Activated CD4-positive, alpha-beta memory T cell treated with anti-CD3 and anti-CD28 coated beads, Interleukin-2, amount 10 ng/mL, durations not matched to agents 7 days and 5 days (primary cell): ENCODE measurements at regions not wholly inside any gene's neighbourhood (a gene's known extent, or its start where the extent isn't known, plus 50 kb on each side); places are given as distances from the start of the nearest gene placed in this dataset.

ENCODE experiments used
- CTCF ChIA-PET: fragments of 350-600 bp; sonication (Branson Sonifier 250); formaldehyde crosslinking; loops from one replicate; lab custom pipeline; 2021; ENCODE audit warnings: antibody characterized with exemption, inconsistent platforms; lab: Charles Lee
- POLR2A ChIA-PET: fragments of 350-600 bp; sonication (Branson Sonifier 250); formaldehyde crosslinking; loops from one replicate; lab custom pipeline; 2021; ENCODE audit warnings: antibody characterized with exemption; lab: Charles Lee
- DNase-seq: peaks from one replicate; pipeline ENCODE4 v3.0.0-alpha.2; 2020
- H3K27ac Mint-ChIP-seq: one replicate; pipeline ENCODE4 v1.8.0; 2021; ENCODE audit warnings: mild to moderate bottlenecking, mixed read lengths
- H3K27me3 Mint-ChIP-seq: one replicate; pipeline ENCODE4 v1.8.0; 2021; ENCODE audit warnings: mixed read lengths
- H3K36me3 Mint-ChIP-seq: one replicate; pipeline ENCODE4 v1.8.0; 2021; ENCODE audit warnings: low read depth, mixed read lengths
- H3K4me1 Mint-ChIP-seq: one replicate; pipeline ENCODE4 v1.8.0; 2021; ENCODE audit warnings: mixed read lengths
- H3K4me3 Mint-ChIP-seq: one replicate; pipeline ENCODE4 v1.8.0; 2021; ENCODE audit warnings: mild to moderate bottlenecking, mixed read lengths
- H3K9me3 Mint-ChIP-seq: one replicate; pipeline ENCODE4 v1.8.0; 2021; ENCODE audit warnings: mixed read lengths

GRCh38 chr5:123880875-123881274, 368.9 kb downstream of the CSNK1G3 start:
- Mint-ChIP-seq H3K27me3 (no peaks in the 10 kb centered on the region), H3K9me3 (no peaks in the 10 kb centered on the region), H3K36me3 (no peaks in the 10 kb centered on the region), H3K27ac (no peak overlapping the region), H3K4me3 (no peak overlapping the region), H3K4me1 (no peaks in the 10 kb centered on the region)
- DNase-seq: no peak
- ChIA-PET CTCF (no interaction called here), POLR2A (no interaction called here)

- POLR2A ChIA-PET: no interaction called here
- Mint-ChIP-seq H3K9me3 (no peaks in the 10 kb centered on the region), H3K27me3 (no peaks in the 10 kb centered on the region)
Measured at GRCh38 chr5:123879071-123879470, 367.1 kb downstream of the CSNK1G3 start.

GRCh38 chr5:123876276-123876790, 364.4 kb downstream of the CSNK1G3 start:
- DNase-seq: no peak
- H3K36me3 Mint-ChIP-seq: no peaks in the 10 kb centered on the region
- H3K4me1 Mint-ChIP-seq: no peaks in the 10 kb centered on the region
- H3K27me3 Mint-ChIP-seq: no peaks in the 10 kb centered on the region
- no peak overlapping the region for H3K4me3 Mint-ChIP-seq
- POLR2A ChIA-PET: no interaction called here
- H3K27ac Mint-ChIP-seq: no peak overlapping the region
- H3K9me3 Mint-ChIP-seq: no peaks in the 10 kb centered on the region
- CTCF ChIA-PET: no interaction called here

More at GRCh38 chr5:123879071-123879470, 367.1 kb downstream of the CSNK1G3 start:
- Mint-ChIP-seq H3K36me3 (no peaks in the 10 kb centered on the region), H3K4me3 (no peak overlapping the region), H3K27ac (no peak overlapping the region), H3K4me1 (no peaks in the 10 kb centered on the region)
- DNase-seq: no peak
- CTCF ChIA-PET: no interaction called here

DNA sequence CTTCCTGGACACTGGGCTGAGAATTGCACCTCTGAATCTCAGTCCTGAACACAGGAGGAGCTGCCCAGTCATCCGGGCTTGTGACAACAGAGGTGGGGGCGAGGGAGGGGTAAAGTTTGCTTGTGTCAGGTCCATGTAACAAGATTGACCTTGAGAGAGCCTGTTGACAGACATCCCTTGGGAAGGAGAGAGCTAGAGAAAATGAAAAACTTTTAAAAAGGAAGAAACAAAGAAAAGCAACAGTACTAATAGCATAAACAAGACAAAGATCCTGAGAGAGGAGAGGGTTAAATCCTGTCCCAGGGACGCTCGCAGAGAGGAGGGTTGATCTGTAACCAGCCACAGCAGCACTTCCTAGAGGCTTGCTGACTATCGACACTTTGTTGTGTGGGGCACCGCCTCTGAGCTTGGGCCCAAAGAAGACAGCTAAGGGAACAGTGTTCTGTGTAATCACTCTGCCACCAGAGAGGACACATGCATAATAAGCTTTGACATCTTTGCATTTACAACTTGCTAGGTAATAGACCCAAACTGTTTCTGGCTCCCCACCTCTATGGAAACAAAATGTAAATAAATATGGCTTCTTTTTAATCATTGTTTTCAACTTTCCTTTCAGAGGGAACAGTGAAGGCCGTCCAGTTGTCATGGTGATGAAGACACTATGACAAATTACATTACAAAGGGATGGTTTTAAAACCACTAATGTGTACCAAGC, 363.7 kb downstream of the CSNK1G3 start:
- Mint-ChIP-seq H3K4me3 (no peak overlapping the region), H3K27ac (no peak overlapping the region), H3K27me3 (no peaks in the 10 kb centered on the region), H3K4me1 (no peaks in the 10 kb centered on the region), H3K36me3 (no peaks in the 10 kb centered on the region), H3K9me3 (no peaks in the 10 kb centered on the region)
- CTCF ChIA-PET: no interaction called here
- POLR2A ChIA-PET: no interaction called here
- DNase-seq: no peak

DNA sequence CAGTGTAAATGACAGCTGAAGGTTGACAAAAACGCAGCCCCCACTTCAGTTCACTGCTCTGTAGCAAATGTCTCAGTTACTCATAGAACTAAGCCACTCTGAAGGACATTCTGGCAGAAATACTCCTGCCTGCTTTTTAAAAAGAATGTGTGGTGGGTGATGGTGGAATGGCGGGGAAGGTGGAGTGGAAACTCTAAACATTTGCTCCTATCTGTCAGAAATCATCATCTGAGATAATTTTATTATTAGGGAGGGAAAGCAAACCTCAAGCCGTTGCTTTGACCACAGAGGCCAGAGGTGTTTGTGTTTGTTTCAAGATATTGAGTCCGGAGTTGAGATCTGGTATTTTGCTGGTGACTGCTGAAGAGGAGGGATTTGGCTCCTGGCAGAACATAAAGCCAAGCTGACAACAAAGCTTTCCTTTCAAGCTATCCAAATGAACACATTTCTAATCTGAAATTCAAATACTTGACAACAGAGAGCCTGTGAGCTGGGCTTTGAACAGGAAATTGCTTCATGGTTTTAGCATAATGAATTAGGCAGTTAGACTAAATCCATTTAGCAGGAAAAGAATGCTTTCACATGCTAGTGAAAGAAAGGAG, 362.7 kb downstream of the CSNK1G3 start:
- CTCF ChIA-PET: no interaction called here
- POLR2A ChIA-PET: no interaction called here
- H3K36me3 Mint-ChIP-seq: no peaks in the 10 kb centered on the region
- no peaks in the 10 kb centered on the region for H3K27me3 Mint-ChIP-seq
- no peak overlapping the region for H3K4me3 Mint-ChIP-seq
- H3K9me3 Mint-ChIP-seq: no peaks in the 10 kb centered on the region
- H3K27ac Mint-ChIP-seq: no peak overlapping the region
- no peak for DNase-seq
- no peaks in the 10 kb centered on the region for H3K4me1 Mint-ChIP-seq

DNA sequence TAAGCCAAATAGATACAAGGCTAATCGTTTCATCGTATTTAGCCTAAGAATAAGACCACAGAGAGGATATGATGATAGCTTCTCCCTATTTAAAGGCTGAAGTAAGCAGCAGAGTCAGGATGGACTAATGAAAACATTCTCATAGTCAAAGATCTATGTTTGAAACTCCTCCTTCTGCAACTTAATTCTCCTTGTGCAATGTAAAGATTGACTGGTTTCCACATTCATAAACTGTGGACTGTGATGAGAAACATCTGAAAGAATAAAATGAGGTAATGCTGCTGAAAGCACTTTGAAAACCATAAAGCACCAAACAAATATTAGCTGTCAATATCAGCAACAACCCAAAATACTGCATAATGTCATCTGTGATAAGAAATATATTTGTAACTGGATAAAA, 361.9 kb downstream of the CSNK1G3 start:
- ChIA-PET CTCF (no interaction called here), POLR2A (no interaction called here)
- Mint-ChIP-seq H3K27me3 (no peaks in the 10 kb centered on the region), H3K9me3 (no peaks in the 10 kb centered on the region), H3K4me1 (no peaks in the 10 kb centered on the region), H3K27ac (no peak overlapping the region), H3K36me3 (no peaks in the 10 kb centered on the region), H3K4me3 (no peak overlapping the region)
- no peak for DNase-seq

GRCh38 chr5:123871373-123871772, 359.4 kb downstream of the CSNK1G3 start:
- no peak overlapping the region for H3K4me3 Mint-ChIP-seq
- no peak for DNase-seq
- ChIA-PET POLR2A (no interaction called here), CTCF (no interaction called here)
- H3K27ac Mint-ChIP-seq: no peak overlapping the region
- H3K27me3 Mint-ChIP-seq: no peaks in the 10 kb centered on the region
- no peaks in the 10 kb centered on the region for H3K36me3 Mint-ChIP-seq
- H3K9me3 Mint-ChIP-seq: peaks cover 11% of the 10 kb centered on the region
- H3K4me1 Mint-ChIP-seq: no peaks in the 10 kb centered on the region

- CTCF ChIA-PET: no interaction called here
- H3K36me3 Mint-ChIP-seq: no peaks in the 10 kb centered on the region
- no peak overlapping the region for H3K4me3 Mint-ChIP-seq
- DNase-seq: no peak
- H3K27ac Mint-ChIP-seq: no peak overlapping the region
- H3K27me3 Mint-ChIP-seq: no peaks in the 10 kb centered on the region
- H3K9me3 Mint-ChIP-seq: peaks cover 11% of the 10 kb centered on the region
- H3K4me1 Mint-ChIP-seq: no peaks in the 10 kb centered on the region
- POLR2A ChIA-PET: no interaction called here
Measured at GRCh38 chr5:123868881-123869280, 356.9 kb downstream of the CSNK1G3 start.

DNA sequence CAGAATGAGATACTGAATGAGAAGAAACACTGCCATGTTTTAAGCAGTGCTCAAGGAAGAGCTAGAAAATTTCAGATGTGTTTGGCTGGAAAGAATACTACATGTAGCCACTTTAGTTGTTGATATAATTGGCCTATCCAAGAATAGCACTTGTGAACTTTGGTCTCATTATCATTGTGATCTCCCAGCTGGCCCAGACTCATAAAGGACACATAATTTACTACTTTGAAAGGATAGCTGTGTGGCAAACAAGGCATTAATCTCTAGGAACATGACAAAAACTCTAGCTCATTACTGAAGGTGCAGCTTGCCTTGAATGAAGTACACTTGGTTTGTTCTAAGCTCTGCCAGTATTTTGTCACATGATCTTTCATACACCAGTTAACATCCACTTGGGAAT, 356.3 kb downstream of the CSNK1G3 start:
- H3K27me3 Mint-ChIP-seq: no peaks in the 10 kb centered on the region
- no peak for DNase-seq
- ChIA-PET CTCF (no interaction called here), POLR2A (no interaction called here)
- no peak overlapping the region for H3K4me3 Mint-ChIP-seq
- H3K4me1 Mint-ChIP-seq: no peaks in the 10 kb centered on the region
- H3K36me3 Mint-ChIP-seq: no peaks in the 10 kb centered on the region
- no peak overlapping the region for H3K27ac Mint-ChIP-seq
- H3K9me3 Mint-ChIP-seq: peaks cover 11% of the 10 kb centered on the region

DNA sequence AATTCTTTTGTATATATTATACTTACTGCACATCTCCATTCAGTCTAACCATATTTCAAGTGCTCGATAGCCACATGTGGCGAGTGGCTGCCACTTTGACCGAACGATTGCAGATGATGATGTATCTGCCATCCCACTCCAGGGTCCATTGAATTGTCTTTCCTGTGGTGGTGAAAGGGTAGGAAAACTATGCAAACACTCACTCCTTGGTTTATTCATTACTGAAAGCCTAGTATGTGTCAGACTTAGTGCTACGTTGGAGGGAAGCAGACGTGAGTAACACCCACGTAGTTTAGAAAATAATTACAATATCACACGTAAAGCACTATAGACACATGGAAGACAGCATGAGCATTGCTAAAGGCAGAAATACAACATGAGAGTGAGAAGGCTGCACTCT, 353.7 kb downstream of the CSNK1G3 start:
- no peak overlapping the region for H3K27ac Mint-ChIP-seq
- ChIA-PET CTCF (no interaction called here), POLR2A (no interaction called here)
- H3K4me3 Mint-ChIP-seq: no peak overlapping the region
- H3K9me3 Mint-ChIP-seq: peaks cover 11% of the 10 kb centered on the region
- no peaks in the 10 kb centered on the region for H3K36me3 Mint-ChIP-seq
- no peaks in the 10 kb centered on the region for H3K4me1 Mint-ChIP-seq
- no peaks in the 10 kb centered on the region for H3K27me3 Mint-ChIP-seq
- no peak for DNase-seq

GRCh38 chr5:123864578-123864977, 352.6 kb downstream of the CSNK1G3 start:
- CTCF ChIA-PET: no interaction called here
- H3K9me3 Mint-ChIP-seq: peaks cover 11% of the 10 kb centered on the region
- POLR2A ChIA-PET: no interaction called here
- no peak for DNase-seq
- no peak overlapping the region for H3K4me3 Mint-ChIP-seq
- no peak overlapping the region for H3K27ac Mint-ChIP-seq
- no peaks in the 10 kb centered on the region for H3K27me3 Mint-ChIP-seq
- H3K36me3 Mint-ChIP-seq: no peaks in the 10 kb centered on the region
- H3K4me1 Mint-ChIP-seq: no peaks in the 10 kb centered on the region

GRCh38 chr5:123858938-123859337, 347.0 kb downstream of the CSNK1G3 start:
- Mint-ChIP-seq H3K9me3 (peaks cover 3% of the 10 kb centered on the region), H3K4me1 (no peaks in the 10 kb centered on the region), H3K27ac (no peak overlapping the region), H3K4me3 (no peak overlapping the region), H3K27me3 (no peaks in the 10 kb centered on the region), H3K36me3 (no peaks in the 10 kb centered on the region)
- ChIA-PET POLR2A (no interaction called here), CTCF (no interaction called here)
- DNase-seq: no peak

DNA sequence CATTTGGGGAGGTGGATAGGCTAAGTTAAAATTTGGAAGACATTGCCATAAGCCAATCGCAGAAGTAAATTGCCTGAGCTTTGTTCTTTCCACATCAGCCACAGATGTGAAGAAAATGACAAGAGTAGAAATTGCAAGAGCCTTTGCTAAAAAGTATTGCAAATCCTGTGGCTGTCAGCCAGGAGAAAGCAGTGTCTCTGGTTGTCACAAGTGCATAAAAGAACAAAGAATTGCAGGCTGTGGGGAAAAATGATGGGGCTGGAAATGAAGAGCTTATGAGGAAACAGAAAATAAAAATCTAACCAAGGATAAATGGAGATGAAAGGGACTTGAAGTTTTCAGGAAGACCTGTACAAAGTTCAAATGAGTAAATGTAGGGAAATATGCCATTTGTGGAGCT, 344.8 kb downstream of the CSNK1G3 start:
- Mint-ChIP-seq H3K36me3 (no peaks in the 10 kb centered on the region), H3K4me3 (no peak overlapping the region), H3K9me3 (peaks cover 4% of the 10 kb centered on the region), H3K4me1 (no peaks in the 10 kb centered on the region), H3K27me3 (no peaks in the 10 kb centered on the region), H3K27ac (no peak overlapping the region)
- no peak for DNase-seq
- CTCF ChIA-PET: no interaction called here
- POLR2A ChIA-PET: no interaction called here

DNA sequence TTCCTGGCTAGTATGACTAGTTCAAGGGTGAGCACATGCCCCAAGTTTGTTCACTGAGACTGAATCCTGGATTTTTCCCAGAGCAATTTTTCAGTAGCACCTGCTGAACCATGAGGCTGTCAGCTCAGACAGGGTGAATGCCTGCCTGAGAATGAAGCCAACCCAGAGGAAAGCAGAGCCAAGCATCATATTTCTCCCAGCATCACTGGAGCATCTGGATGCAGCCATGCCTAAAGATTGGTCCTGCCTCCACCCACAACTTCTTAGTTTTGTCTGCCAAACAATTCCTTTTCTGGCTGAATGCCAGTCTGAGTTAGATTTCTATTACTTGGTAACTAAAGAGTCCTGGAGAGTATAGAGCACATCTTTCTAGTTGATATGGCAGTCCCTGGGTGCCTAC, 343.6 kb downstream of the CSNK1G3 start:
- Mint-ChIP-seq H3K4me3 (no peak overlapping the region), H3K4me1 (no peaks in the 10 kb centered on the region), H3K27me3 (no peaks in the 10 kb centered on the region), H3K27ac (no peak overlapping the region), H3K9me3 (peaks cover 8% of the 10 kb centered on the region), H3K36me3 (no peaks in the 10 kb centered on the region)
- DNase-seq: no peak
- ChIA-PET POLR2A (no interaction called here), CTCF (no interaction called here)
